ENCODE measurements at regions not wholly inside any gene's neighbourhood (a gene's known extent, or its start where the extent isn't known, plus 50 kb on each side); places are given as distances from the start of the nearest gene placed in this dataset.
"Not testable (repeated sequence)": the region's sequence is repeated elsewhere in the genome, so short reads cannot be mapped to it uniquely, and the experiment has no call there.

DNA sequence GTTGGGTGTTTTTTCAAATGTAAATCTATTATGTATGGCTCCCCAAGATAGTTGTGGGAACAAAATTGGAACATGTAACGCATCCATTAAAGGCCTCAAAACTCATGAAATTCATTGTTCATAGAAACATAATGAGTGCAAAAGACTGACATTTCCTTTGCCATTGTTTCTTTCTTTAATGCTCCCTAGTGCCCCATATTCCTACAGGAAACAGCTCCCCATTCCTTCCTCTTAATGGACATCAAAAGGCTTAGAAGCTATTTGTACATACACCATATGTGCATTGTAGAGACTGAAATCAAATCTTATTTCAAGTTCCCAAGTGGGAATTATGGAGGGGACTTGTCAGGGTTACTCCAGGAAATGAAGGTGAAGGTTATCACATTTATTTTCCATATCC, 139.1 kb downstream of the AHR start:
- peak; percentile 13 to 19 for DNase-seq (ENCODE audit: low read depth in 2 of 2)

GRCh38 chr7:17440025-17440784, 141.8 kb downstream of the AHR start:
- not testable (repeated sequence) for DNase-seq (ENCODE audit: low read depth in 2 of 2)

DNA sequence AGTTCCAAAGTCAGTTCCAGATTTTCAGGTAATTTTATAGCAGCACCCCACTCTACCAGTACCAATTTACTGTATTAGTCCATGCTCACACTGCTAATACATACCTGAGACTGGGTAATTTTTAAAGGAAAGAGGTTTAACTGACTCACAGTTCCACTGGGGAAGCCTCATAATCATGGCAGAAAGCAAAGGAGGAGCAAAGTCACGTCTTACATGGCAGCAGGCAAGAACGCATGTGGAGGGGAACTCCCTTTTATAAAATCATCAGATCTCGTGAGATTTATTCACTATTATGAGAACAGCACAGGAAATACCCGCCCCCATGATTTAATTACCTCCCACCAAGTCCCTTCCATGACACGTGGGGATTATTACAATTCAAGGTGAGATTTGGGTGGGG, 142.4 kb downstream of the AHR start:
- no peak for DNase-seq (ENCODE audit: low read depth in 2 of 2)

- DNase-seq (ENCODE audit: low read depth in 2 of 2): peak in 1 of 2 donors; percentile 52
These were observed 143.1 kb downstream of the AHR start for GRCh38 chr7:17441557-17441956.

GRCh38 chr7:17444151-17444550, 145.7 kb downstream of the AHR start:
- peak; percentile 55 to 74 for DNase-seq (ENCODE audit: low read depth in 2 of 2)

GRCh38 chr7:17444673-17445072, 146.2 kb downstream of the AHR start:
- peak; percentile 87 to 93 for DNase-seq (ENCODE audit: low read depth in 2 of 2)

DNA sequence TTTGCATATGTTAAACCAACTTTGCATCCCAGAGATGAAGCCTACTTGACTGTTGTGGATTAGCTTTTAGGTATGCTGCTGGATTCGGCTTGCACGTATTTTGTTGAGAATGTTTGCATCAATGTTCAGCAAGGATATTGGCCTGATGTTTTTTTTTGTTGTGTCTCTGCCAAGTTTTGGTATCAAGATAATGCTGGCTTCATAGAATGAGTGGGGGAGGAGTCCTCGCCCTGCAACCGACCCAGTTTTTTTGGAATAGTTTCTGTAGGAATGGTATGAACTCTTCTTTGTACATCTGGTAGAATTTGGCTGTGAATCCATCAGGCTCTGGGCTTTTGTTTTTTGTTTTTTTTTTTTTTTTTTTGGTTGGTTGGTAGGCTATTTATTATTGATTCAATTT, 147.9 kb downstream of the AHR start:
- DNase-seq (ENCODE audit: low read depth in 2 of 2): peak in 1 of 2 donors; percentile 77

GRCh38 chr7:17447728-17448478, 149.5 kb downstream of the AHR start:
- no peak for DNase-seq (ENCODE audit: low read depth in 2 of 2)

GRCh38 chr7:17448479-17449423, 150.3 kb downstream of the AHR start:
- DNase-seq (ENCODE audit: low read depth in 2 of 2): no peak

DNA sequence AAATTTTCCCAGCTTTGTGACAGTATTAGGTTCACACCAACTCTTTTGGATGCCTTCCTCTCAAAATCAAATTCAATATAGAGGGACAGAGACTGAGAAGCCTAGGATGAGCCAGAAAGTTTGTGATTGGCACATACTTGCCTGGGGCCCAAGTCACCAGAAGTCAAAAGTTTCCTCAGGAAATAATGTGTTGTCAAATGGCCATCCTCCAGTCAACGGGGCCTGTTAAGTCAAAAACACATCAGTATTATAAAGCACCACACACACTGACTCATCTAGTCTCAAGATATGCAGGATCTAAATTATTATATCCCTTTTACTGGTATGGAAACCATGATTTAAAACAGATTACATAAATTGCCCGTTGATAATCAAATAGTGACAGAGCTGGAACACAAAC, 158.1 kb downstream of the AHR start:
- DNase-seq (ENCODE audit: low read depth in 2 of 2): peak; percentile 73 to 78

- DNase-seq (ENCODE audit: low read depth in 2 of 2): no peak
These were observed 161.5 kb downstream of the AHR start for GRCh38 chr7:17460001-17460400.

DNA sequence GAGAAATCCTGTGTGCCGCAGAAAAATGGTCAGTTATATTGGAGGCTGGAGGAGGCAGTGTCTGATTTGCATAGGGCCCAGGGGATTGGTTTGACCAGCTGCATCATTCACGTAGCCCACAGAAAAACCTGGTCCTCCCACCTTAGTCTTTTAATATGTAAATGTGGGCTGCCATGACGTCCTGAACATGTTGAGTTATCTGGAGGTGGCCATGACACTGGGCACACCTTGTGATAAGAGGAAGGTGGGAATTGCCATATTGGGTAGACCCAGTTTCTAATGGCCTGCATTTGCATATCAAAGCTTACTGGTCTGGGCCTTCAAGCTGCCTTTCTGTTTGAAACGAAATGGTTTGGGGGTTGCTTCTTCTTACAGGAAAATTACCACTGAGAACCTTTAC, 162.2 kb downstream of the AHR start:
- DNase-seq (ENCODE audit: low read depth in 2 of 2): no peak

- no peak for DNase-seq (ENCODE audit: low read depth in 2 of 2)
These were observed 163.7 kb downstream of the AHR start for GRCh38 chr7:17462131-17462631.

DNA sequence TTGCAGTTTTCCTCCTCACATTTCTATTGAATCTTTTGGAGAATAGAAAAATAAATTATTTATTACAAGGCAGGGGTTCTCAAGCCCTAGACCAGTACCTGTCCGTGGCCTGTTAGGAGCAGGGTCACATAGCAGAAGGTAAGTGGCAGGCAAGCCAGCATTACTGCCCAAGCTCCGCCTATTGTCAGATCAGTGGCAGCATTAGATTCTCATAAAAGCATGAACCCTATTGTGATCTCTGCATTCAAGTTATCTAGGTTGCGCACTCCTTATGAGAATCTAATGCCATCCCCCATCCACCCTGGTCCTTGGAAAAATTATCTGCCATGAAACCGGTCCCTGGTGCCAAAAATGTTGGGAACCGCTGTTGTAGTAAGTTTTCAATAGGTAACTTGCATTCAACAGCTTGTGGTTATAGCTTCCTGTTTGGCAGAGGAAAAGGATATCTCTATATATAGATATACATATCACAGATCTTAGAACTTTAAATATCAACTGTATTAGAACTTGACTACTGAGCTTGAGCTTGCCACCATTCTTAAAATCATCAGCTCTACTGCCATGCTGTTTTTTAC, 165.1 kb downstream of the AHR start:
- DNase-seq (ENCODE audit: low read depth in 2 of 2): peak; percentile 19 to 20

DNA sequence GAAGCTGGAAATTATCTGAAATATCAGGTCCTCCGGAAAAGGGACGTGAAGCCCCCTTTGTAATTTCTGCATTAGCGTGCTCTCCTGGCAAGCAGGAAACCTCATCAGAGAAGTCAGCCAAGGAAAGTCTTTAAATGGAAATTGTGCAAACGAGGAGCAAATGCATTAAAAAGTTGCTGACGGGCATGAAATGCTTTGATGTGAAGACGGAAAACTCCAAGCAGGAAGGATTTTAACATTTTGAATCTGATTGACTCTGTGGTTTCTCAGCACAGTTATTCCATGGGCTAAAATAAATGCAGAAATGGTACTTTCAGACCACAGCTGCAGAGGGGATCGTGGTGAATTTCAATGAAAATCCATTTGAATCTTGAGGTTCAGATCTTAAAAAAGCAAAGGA, 167.8 kb downstream of the AHR start:
- no peak for DNase-seq (ENCODE audit: low read depth in 2 of 2)

DNA sequence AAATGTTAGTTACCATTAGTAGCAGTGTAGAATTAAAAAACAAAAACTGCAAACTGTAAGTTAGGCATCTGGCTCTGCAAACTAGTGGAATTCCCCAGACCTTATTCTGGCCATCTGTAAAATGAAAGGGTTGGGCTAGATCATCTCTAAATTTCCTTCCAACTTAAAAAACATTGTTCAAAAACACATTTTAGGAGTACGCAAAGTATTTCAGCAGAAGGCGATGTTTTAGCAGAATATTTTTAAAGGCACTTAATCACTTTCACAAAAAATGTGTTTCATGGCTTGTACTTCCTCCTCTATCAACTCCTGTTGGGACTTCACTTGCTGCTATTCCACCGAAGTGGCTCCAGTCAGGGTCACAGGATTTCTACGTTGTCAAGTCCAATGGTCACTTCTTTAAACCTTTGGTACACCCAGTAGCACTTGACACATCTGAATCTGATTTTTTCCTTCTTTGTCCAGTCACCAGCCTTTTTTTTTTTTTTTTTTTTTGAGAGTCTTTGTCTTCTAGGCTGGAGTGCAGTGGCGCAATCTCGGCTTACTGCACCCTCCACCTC, 169.0 kb downstream of the AHR start:
- no peak for DNase-seq (ENCODE audit: low read depth in 2 of 2)

GRCh38 chr7:17471325-17471724, 172.9 kb downstream of the AHR start:
- no peak for DNase-seq (ENCODE audit: low read depth in 2 of 2)

DNA sequence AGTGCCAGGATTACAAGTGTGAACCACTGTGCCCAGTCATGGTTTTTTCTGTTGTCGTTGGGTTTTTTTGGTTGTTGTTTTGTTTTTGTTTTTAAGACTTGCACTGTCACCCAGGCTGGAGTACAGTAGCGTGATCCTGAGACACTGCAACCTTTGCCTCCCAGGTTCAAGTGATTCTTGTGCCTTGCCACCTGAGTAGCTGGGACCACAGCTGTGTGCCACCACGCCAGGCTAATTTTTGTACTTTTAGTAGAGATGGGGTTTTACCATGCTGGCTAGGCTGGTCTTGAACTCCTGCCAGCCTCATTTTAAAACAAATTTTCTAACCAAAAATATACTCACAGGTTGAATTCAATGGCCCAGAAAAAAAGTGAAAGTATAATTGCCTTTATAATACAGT, 174.1 kb downstream of the AHR start:
- DNase-seq (ENCODE audit: low read depth in 2 of 2): no peak

GRCh38 chr7:17472939-17473338, 174.5 kb downstream of the AHR start:
- no peak for DNase-seq (ENCODE audit: low read depth in 2 of 2)

DNA sequence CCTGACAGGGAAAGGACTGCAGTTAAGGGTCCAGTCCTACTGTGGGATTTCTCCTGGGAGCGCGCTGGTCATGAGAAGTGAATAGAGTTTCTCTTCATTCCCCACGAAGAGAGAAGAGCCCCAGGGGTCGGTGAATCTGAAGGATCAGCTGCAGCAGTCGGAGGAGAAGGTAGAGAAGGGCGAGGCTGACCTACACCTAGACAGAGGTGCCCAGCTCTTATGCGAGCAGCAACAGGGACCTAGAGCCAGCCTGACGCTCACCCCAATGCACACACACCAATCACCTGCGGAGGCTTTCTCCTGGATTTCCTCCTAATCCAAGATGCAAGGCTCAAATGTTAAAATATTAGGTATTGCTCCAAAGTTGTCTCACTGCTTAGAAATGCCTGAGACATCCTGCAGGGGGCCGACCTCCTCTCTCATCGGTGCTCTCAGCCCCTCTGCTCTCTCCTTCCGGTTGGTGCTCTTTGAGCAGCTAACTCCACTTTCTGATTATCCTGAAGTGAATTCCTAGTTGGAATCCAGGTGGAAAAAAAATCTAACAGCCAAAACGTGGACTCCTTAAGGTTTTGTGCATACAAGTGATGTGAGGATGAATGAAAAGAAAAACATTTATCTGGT, 176.4 kb downstream of the AHR start:
- DNase-seq (ENCODE audit: low read depth in 2 of 2): no peak

DNA sequence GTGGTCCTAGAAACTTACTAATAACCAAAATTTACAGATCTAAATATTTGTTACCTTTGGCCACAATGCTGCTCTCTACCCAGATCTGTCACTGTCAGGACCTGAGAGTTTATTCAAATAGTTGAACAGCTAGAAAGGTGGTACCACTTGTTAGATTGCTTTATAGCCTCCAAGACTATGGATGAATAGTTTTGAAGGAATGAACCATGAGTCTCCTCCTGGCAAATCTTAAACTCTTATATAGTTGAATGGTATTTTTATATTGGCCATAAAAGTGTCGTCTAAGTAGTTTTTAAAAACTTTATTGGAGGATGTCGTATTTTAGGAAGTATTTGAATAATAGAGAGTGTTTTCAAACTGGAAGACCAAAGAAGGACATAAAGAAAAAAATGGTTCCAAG, 178.7 kb downstream of the AHR start:
- DNase-seq (ENCODE audit: low read depth in 2 of 2): no peak

Measured in lung microvascular endothelial cell (primary cell).